T-helper 1 cell (primary cell): ENCODE measurements at regions not wholly inside any gene's neighbourhood (a gene's known extent, or its start where the extent isn't known, plus 50 kb on each side); places are given as distances from the start of the nearest gene placed in this dataset.

ENCODE experiments used
- DNase-seq, 5 donors: peaks; one replicate each; pipeline ENCODE4 v3.0.0-alpha.2; 2012 to 2020

DNA sequence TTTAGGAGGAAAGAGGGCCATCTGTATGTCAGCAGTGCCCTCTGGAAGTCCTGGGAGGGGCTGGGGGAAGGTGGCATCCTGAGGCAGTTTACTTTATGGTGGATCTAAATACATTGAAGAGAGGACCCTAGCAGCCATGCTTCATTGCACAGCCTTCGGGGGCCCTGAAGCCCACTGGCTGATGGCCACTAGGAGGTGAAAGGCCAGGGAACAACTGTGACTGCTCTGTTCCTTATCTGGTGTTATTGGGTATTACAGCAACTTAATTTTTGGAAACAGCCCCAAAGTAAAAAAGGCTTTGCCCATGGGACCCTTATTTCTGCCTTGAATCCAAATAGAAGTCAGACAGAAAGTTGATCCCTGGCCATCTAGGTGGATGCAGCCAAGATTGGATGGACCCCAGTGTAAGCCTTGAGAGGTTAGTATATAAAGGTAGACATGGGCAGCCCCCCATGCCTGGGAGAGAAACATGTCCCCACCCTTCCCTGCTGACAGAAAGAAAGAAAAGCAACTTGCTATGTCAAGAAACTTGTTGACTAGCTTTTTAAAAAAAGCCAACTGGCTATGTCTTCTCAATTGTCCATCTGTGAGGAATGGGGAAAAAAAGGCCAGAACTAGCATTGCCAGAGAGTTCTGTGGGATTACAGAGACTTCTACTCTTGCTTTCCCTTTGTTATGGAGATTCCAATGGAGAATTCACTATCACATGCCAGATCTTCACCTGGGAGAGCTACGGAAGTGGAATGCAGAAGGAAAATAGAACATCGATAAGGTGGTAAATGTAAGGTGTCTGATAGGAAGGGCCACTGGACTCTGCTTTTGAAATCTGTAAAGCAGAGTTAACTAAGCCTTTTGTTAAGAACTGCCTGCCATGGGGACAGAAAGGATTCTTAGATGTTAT, 58.6 kb upstream of the OSR1 start:
- no peak for DNase-seq

DNA sequence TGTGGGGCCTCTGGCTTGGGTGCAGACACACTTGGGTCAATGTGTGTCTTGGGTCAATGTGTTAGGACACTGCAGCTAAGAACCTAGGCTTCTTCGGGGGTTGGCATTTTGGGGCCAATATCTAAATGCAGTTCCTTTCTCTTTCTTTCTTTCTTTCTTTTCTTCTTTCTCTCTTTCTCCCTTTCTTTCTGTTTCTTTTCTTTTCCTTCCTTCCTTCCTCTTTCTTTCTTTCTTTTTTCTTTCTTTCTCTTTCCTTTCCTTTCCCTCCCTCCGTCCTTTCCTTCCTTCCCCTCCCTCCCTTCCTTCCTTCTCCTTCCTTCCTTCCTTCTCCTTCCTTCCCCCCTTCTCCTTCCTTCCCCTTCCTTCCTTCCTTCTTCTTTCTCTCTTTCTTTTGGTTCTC, 57.7 kb upstream of the OSR1 start:
- DNase-seq, result no peak

DNA sequence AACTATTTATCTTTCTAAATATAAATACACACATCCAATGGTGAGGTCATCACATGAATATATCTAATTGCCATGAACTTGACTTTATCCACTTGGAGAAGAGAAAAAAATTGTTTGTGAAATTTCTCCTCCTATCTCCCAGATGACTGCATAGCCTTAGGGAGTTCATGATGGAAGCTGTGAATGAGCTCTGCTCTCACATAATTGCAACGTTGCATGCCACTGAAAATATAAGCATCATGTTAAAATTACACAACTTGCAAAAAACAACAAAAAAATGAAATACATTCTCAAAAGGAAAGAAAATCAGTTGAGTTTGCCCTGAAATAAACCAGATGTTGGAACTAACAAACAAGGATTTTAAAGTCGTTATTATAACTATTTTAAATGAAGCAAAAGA, 50.6 kb upstream of the OSR1 start:
- no peak for DNase-seq

DNA sequence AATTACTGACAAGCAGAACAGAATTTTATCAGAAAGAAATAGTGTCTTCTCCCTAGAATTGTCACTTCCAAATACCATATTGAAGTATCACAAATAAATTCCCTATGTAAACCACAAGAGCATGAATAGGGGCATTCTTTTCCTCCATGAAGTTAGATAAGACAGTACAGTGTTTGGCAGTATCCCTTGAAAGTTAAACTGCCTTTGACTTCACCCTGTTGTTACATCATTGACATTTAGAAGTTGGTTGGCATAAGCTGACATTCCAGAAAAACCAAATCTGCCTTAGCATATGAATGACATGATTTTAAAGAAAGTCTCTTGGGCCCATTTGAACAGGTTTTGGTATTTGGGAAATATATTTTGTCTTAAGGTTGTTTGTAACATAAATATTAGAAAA, 50.2 kb upstream of the OSR1 start:
- DNase-seq, result no peak
